H9 (cell line): ENCODE measurements at regions not wholly inside any gene's neighbourhood (a gene's known extent, or its start where the extent isn't known, plus 50 kb on each side); places are given as distances from the start of the nearest gene placed in this dataset.

ENCODE experiments used
- DNase-seq: peaks from one replicate; pipeline ENCODE4 v3.0.0-alpha.2; 2017
- H2AFZ ChIP-seq: one replicate; pipeline ENCODE4 v1.6.1; 2013; ENCODE audit warnings: mild to moderate bottlenecking, low read length, control low read depth, moderate library complexity
- H2AK5ac ChIP-seq: 2 replicates; pipeline ENCODE4 v1.6.1; 2013; ENCODE audit warnings: low read length, control low read depth, mixed read lengths; ENCODE audit not compliant: insufficient read length
- H2BK120ac ChIP-seq: one replicate; pipeline ENCODE4 v1.6.1; 2013; ENCODE audit warnings: low read depth, mild to moderate bottlenecking, low read length, control low read depth, inconsistent platforms; ENCODE audit not compliant: poor library complexity, severe bottlenecking
- H2BK12ac ChIP-seq: 2 replicates; pipeline ENCODE4 v1.6.1; 2013; ENCODE audit warnings: low read length, control low read depth, mixed read lengths, low read depth; ENCODE audit not compliant: insufficient read length
- H2BK15ac ChIP-seq: 2 replicates; pipeline ENCODE4 v1.6.1; 2013; ENCODE audit warnings: low read depth, low read length, control low read depth
- H2BK20ac ChIP-seq: one replicate; pipeline ENCODE4 v1.6.1; 2013; ENCODE audit warnings: low read depth, mild to moderate bottlenecking, low read length, control low read depth, inconsistent platforms; ENCODE audit not compliant: poor library complexity, severe bottlenecking
- H2BK5ac ChIP-seq: 2 replicates; pipeline ENCODE4 v1.6.1; 2013; ENCODE audit warnings: low read length, control low read depth, mixed read lengths; ENCODE audit not compliant: insufficient read length
- H3K14ac ChIP-seq: 2 replicates; pipeline ENCODE4 v1.6.1; 2013; ENCODE audit warnings: low read length, control low read depth; ENCODE audit not compliant: insufficient read depth
- H3K18ac ChIP-seq: 2 replicates; pipeline ENCODE4 v1.6.1; 2013; ENCODE audit warnings: low read depth, mild to moderate bottlenecking, mixed read lengths, low read length, control low read depth; ENCODE audit not compliant: insufficient read length
- H3K23ac ChIP-seq: 2 replicates; pipeline ENCODE4 v1.6.1; 2013; ENCODE audit warnings: low read length, control low read depth, mixed read lengths, low read depth; ENCODE audit not compliant: insufficient read length
- H3K23me2 ChIP-seq: 2 replicates; pipeline ENCODE4 v1.6.1; 2013; ENCODE audit warnings: low read depth, mild to moderate bottlenecking, mixed read lengths, low read length, control low read depth; ENCODE audit not compliant: insufficient read length, poor library complexity, severe bottlenecking
- H3K27ac ChIP-seq: 2 replicates; pipeline ENCODE4 v1.5.1; 2013; ENCODE audit warnings: low read length, control low read depth, mixed read lengths, low read depth; ENCODE audit not compliant: insufficient read length
- H3K27me3 ChIP-seq: 2 replicates; pipeline ENCODE4 v1.6.1; 2013; ENCODE audit warnings: low read length, control low read depth, inconsistent platforms; ENCODE audit not compliant: insufficient read depth
- H3K4ac ChIP-seq: 2 replicates; pipeline ENCODE4 v1.6.1; 2013; ENCODE audit warnings: low read depth, mild to moderate bottlenecking, control low read depth, inconsistent platforms, low read length, moderate library complexity
- H3K4me1 ChIP-seq: 2 replicates; pipeline ENCODE4 v1.6.1; 2013; ENCODE audit warnings: low read length, control low read depth, inconsistent platforms; ENCODE audit not compliant: insufficient read depth
- H3K4me2 ChIP-seq: 2 replicates; pipeline ENCODE4 v1.6.1; 2013; ENCODE audit warnings: low read length, control low read depth, mixed read lengths; ENCODE audit not compliant: insufficient read length, insufficient read depth
- H3K56ac ChIP-seq: 2 replicates; pipeline ENCODE4 v1.6.1; 2013; ENCODE audit warnings: low read depth, mild to moderate bottlenecking, mixed read lengths, low read length, control low read depth; ENCODE audit not compliant: insufficient read length
- H3K79me1 ChIP-seq: 2 replicates; pipeline ENCODE4 v1.6.1; 2013; ENCODE audit warnings: low read depth, mild to moderate bottlenecking, moderate library complexity, low read length, control low read depth, inconsistent platforms; ENCODE audit not compliant: insufficient read depth, poor library complexity, severe bottlenecking
- H3K79me2 ChIP-seq: 2 replicates; pipeline ENCODE4 v1.6.1; 2013; ENCODE audit warnings: low read length, control low read depth, inconsistent platforms; ENCODE audit not compliant: insufficient read depth
- H3K9ac ChIP-seq: 2 replicates; pipeline ENCODE4 v1.6.1; 2013; ENCODE audit warnings: low read length, control low read depth, mixed read lengths; ENCODE audit not compliant: insufficient read length; ENCODE audit errors: extremely low read depth
- H3K9me3 ChIP-seq: one replicate; pipeline ENCODE4 v1.6.1; 2013; ENCODE audit warnings: low read depth, low read length, inconsistent platforms; ENCODE audit not compliant: control insufficient read depth
- H3T11ph ChIP-seq: one replicate; pipeline ENCODE4 v1.6.1; 2013; ENCODE audit warnings: mild to moderate bottlenecking, low read length, control low read depth, inconsistent platforms
- H4K20me1 ChIP-seq: one replicate; pipeline ENCODE4 v1.6.1; 2013; ENCODE audit not compliant: control insufficient read depth, insufficient read length, insufficient read depth
- H4K5ac ChIP-seq: 2 replicates; pipeline ENCODE4 v1.6.1; 2013; ENCODE audit warnings: low read depth, mild to moderate bottlenecking, mixed read lengths, low read length, control low read depth; ENCODE audit not compliant: insufficient read length
- H4K8ac ChIP-seq: replicated peaks from 2 replicates; pipeline ENCODE4 v1.6.1; 2013; ENCODE audit warnings: low read length, control low read depth, mixed read lengths, low read depth; ENCODE audit not compliant: insufficient read length
- H4K91ac ChIP-seq: 2 replicates; pipeline ENCODE4 v1.6.1; 2013; ENCODE audit warnings: low read depth, mild to moderate bottlenecking, moderate library complexity, mixed read lengths, low read length, control low read depth; ENCODE audit not compliant: insufficient read length
- H3K27ac Mint-ChIP-seq, 3 experiments: 2 replicates in 2 of 3; 3 replicates in 1 of 3; pipeline ENCODE4 v1.8.0; 2020 to 2021; ENCODE audit warnings: mixed read lengths in 3 of 3, mild to moderate bottlenecking in 1 of 3, moderate library complexity in 1 of 3
- H3K27me3 Mint-ChIP-seq: 2 replicates; pipeline ENCODE4 v1.8.0; 2021; ENCODE audit warnings: low read depth, mild to moderate bottlenecking, moderate library complexity, mixed read lengths
- H3K36me3 Mint-ChIP-seq, 3 experiments: 2 replicates in 2 of 3; 3 replicates in 1 of 3; pipeline ENCODE4 v1.8.0; 2020 to 2021; ENCODE audit warnings: low read depth in 3 of 3, mixed read lengths in 3 of 3; ENCODE audit not compliant: insufficient read depth in 1 of 3
- H3K4me1 Mint-ChIP-seq, 2 experiments: 2 replicates each; pipeline ENCODE4 v1.8.0; 2020; ENCODE audit warnings: mixed read lengths in 2 of 2
- H3K4me3 Mint-ChIP-seq, 2 experiments: 2 replicates in 1 of 2; 3 replicates in 1 of 2; pipeline ENCODE4 v1.8.0; 2020 to 2021; ENCODE audit warnings: mild to moderate bottlenecking in 2 of 2, mixed read lengths in 2 of 2, moderate library complexity in 1 of 2
- H3K9me3 Mint-ChIP-seq, 2 experiments: 2 replicates in 1 of 2; 3 replicates in 1 of 2; pipeline ENCODE4 v1.8.0; 2020; ENCODE audit warnings: mild to moderate bottlenecking in 2 of 2, mixed read lengths in 2 of 2, moderate library complexity in 1 of 2
- WGBS: extraction: QIAGEN DNeasy Blood & Tissue Kit; methylation state at CpG from one replicate; pipeline ENCODE4 v1.1.7; 2013; ENCODE audit warnings: missing lambda C conversion rate, low lambda C conversion rate, mixed read lengths; ENCODE audit not compliant: insufficient read length; ENCODE audit errors: extremely low coverage; 5-methylcytosine and 5-hydroxymethylcytosine counted together
- TF ChIP-seq, protein P1 (sequence below): fragments of 200-600 bp; sonication (generic); conservative IDR thresholded peaks from 3 replicates; pipeline ENCODE4 v1.8.0; 2021; ENCODE audit warnings: antibody characterized with exemption, mild to moderate bottlenecking

DNA sequence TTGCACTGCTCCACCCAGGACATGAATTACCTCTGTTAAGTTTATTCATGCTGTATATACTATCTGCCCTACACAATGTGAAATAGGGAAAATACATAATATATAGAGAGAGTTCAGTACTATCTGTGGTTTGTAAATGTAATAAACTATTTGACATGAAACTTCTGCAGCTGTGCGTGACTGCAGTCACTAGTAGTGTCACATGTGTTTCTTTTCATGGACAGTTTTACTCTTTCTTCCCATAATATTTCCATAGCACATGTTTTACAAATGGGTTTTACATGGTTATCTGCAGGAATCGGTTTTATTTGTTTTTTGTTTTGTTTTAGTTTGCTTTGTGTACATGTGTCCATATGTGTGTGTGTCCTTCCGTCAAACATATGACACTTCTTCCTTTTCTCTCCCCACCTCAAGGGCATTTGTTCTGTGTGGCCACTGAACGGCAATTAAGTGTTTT, 1644.1 kb upstream of the FLRT2 start:
- Mint-ChIP-seq H3K27ac (no peak overlapping the region), H3K27me3 (no peaks in the 10 kb centered on the region), H3K4me1 (peaks cover 7% of the 10 kb centered on the region in 2 experiments), H3K9me3 (peaks cover 0 to 3% of the 10 kb centered on the region in 2 experiments; a peak in 2 of 5 replicates), H3K36me3 (peaks cover 0 to 2% (median 0%) of the 10 kb centered on the region in 3 experiments; a peak in 4 of 7 replicates), H3K4me3 (no peak overlapping the region)
- Histone ChIP-seq H3K4me2 (no peak overlapping the region), H3K14ac (no peak overlapping the region), H3K79me1 (no peaks in the 10 kb centered on the region), H3K4ac (no peak overlapping the region), H3T11ph (no peak overlapping the region), H2BK120ac (no peak overlapping the region), H3K9me3 (no peaks in the 10 kb centered on the region), H2AK5ac (no peak overlapping the region), H2BK12ac (no peak overlapping the region), H2BK15ac (no peak overlapping the region), H2BK5ac (no peak overlapping the region), H2BK20ac (no peak overlapping the region), H3K27ac (no peak overlapping the region), H4K8ac (no peak overlapping the region), H4K91ac (no peak overlapping the region), H3K9ac (no peak overlapping the region), H3K27me3 (no peaks in the 10 kb centered on the region), H3K18ac (no peak overlapping the region), H3K56ac (no peak overlapping the region), H3K4me1 (no peaks in the 10 kb centered on the region), H3K79me2 (no peaks in the 10 kb centered on the region), H3K23me2 (no peaks in the 10 kb centered on the region), H2AFZ (no peak overlapping the region), H4K5ac (no peak overlapping the region), H3K23ac (no peak overlapping the region), H4K20me1 (no peaks in the 10 kb centered on the region)
- no peak for DNase-seq
- TF ChIP-seq, protein P1, sequence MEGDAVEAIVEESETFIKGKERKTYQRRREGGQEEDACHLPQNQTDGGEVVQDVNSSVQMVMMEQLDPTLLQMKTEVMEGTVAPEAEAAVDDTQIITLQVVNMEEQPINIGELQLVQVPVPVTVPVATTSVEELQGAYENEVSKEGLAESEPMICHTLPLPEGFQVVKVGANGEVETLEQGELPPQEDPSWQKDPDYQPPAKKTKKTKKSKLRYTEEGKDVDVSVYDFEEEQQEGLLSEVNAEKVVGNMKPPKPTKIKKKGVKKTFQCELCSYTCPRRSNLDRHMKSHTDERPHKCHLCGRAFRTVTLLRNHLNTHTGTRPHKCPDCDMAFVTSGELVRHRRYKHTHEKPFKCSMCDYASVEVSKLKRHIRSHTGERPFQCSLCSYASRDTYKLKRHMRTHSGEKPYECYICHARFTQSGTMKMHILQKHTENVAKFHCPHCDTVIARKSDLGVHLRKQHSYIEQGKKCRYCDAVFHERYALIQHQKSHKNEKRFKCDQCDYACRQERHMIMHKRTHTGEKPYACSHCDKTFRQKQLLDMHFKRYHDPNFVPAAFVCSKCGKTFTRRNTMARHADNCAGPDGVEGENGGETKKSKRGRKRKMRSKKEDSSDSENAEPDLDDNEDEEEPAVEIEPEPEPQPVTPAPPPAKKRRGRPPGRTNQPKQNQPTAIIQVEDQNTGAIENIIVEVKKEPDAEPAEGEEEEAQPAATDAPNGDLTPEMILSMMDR, result no peak
- WGBS, result no CpG with 5 or more reads among the region's 4 CpGs
